ENCODE measurements at regions not wholly inside any gene's neighbourhood (a gene's known extent, or its start where the extent isn't known, plus 50 kb on each side); places are given as distances from the start of the nearest gene placed in this dataset.
A peak's percentile ranks its signal among the peaks of the same experiment; 100 is the strongest.

GRCh38 chr6:54991761-54992330, 145.3 kb downstream of the FAM83B start:
- H3K36me3 ChIP-seq (ENCODE audit: control insufficient read depth in 3 of 3, insufficient read depth in 3 of 3, low read length in 3 of 3) = no peaks in the 10 kb centered on the region
- H3K9ac ChIP-seq (ENCODE audit: low read depth in 1 of 3, low read length in 3 of 3) = no peak overlapping the region
- no peak overlapping the region for H3K27ac ChIP-seq (ENCODE audit: low read depth, low read length)
- H3K4me1 ChIP-seq (ENCODE audit: control insufficient read depth in 3 of 3, insufficient read depth in 3 of 3, low read length in 3 of 3) = no peaks in the 10 kb centered on the region
- H3K9me3 ChIP-seq (ENCODE audit: control insufficient read depth in 3 of 3, low read length in 3 of 3) = peaks cover 3 to 6% (median 3%) of the 10 kb centered on the region in 3 donors
- H3K4me3 ChIP-seq (ENCODE audit: low read length in 3 of 3) = no peak overlapping the region
- no peaks in the 10 kb centered on the region for H3K27me3 ChIP-seq (ENCODE audit: control insufficient read depth in 3 of 3, insufficient read depth in 3 of 3, low read length in 3 of 3)

GRCh38 chr6:54992789-54993188, 146.2 kb downstream of the FAM83B start:
- Histone ChIP-seq H3K9ac (ENCODE audit: low read depth in 1 of 3, low read length in 3 of 3) (no peak overlapping the region), H3K27ac (ENCODE audit: low read depth, low read length) (no peak overlapping the region), H3K27me3 (ENCODE audit: control insufficient read depth in 3 of 3, insufficient read depth in 3 of 3, low read length in 3 of 3) (no peaks in the 10 kb centered on the region), H3K9me3 (ENCODE audit: control insufficient read depth in 3 of 3, low read length in 3 of 3) (peaks cover 0 to 6% (median 3%) of the 10 kb centered on the region in 3 donors), H3K36me3 (ENCODE audit: control insufficient read depth in 3 of 3, insufficient read depth in 3 of 3, low read length in 3 of 3) (no peaks in the 10 kb centered on the region), H3K4me1 (ENCODE audit: control insufficient read depth in 3 of 3, insufficient read depth in 3 of 3, low read length in 3 of 3) (no peaks in the 10 kb centered on the region), H3K4me3 (ENCODE audit: low read length in 3 of 3) (no peak overlapping the region)

- no peak overlapping the region for H3K9ac ChIP-seq (ENCODE audit: low read depth in 1 of 3, low read length in 3 of 3)
- H3K27me3 ChIP-seq (ENCODE audit: control insufficient read depth in 3 of 3, insufficient read depth in 3 of 3, low read length in 3 of 3) = no peaks in the 10 kb centered on the region
- H3K36me3 ChIP-seq (ENCODE audit: control insufficient read depth in 3 of 3, insufficient read depth in 3 of 3, low read length in 3 of 3) = no peaks in the 10 kb centered on the region
- H3K27ac ChIP-seq (ENCODE audit: low read depth, low read length) = no peak overlapping the region
- no peaks in the 10 kb centered on the region for H3K4me1 ChIP-seq (ENCODE audit: control insufficient read depth in 3 of 3, insufficient read depth in 3 of 3, low read length in 3 of 3)
- no peak overlapping the region for H3K4me3 ChIP-seq (ENCODE audit: low read length in 3 of 3)
- H3K9me3 ChIP-seq (ENCODE audit: control insufficient read depth in 3 of 3, low read length in 3 of 3) = peaks cover 0 to 6% (median 3%) of the 10 kb centered on the region in 3 donors
These were observed 146.7 kb downstream of the FAM83B start for GRCh38 chr6:54993294-54993693.

GRCh38 chr6:54993948-54994347, 147.4 kb downstream of the FAM83B start:
- Histone ChIP-seq H3K4me3 (ENCODE audit: low read length in 3 of 3) (no peak overlapping the region), H3K4me1 (ENCODE audit: control insufficient read depth in 3 of 3, insufficient read depth in 3 of 3, low read length in 3 of 3) (no peaks in the 10 kb centered on the region), H3K36me3 (ENCODE audit: control insufficient read depth in 3 of 3, insufficient read depth in 3 of 3, low read length in 3 of 3) (no peaks in the 10 kb centered on the region), H3K27me3 (ENCODE audit: control insufficient read depth in 3 of 3, insufficient read depth in 3 of 3, low read length in 3 of 3) (no peaks in the 10 kb centered on the region), H3K9ac (ENCODE audit: low read depth in 1 of 3, low read length in 3 of 3) (no peak overlapping the region), H3K27ac (ENCODE audit: low read depth, low read length) (no peak overlapping the region), H3K9me3 (ENCODE audit: control insufficient read depth in 3 of 3, low read length in 3 of 3) (peaks cover 0 to 6% (median 3%) of the 10 kb centered on the region in 3 donors)

GRCh38 chr6:54998576-54998975, 152.0 kb downstream of the FAM83B start:
- Histone ChIP-seq H3K27ac (ENCODE audit: low read depth, low read length) (no peak overlapping the region), H3K4me3 (ENCODE audit: low read length in 3 of 3) (no peak overlapping the region), H3K27me3 (ENCODE audit: control insufficient read depth in 3 of 3, insufficient read depth in 3 of 3, low read length in 3 of 3) (no peaks in the 10 kb centered on the region), H3K9ac (ENCODE audit: low read depth in 1 of 3, low read length in 3 of 3) (no peak overlapping the region), H3K4me1 (ENCODE audit: control insufficient read depth in 3 of 3, insufficient read depth in 3 of 3, low read length in 3 of 3) (no peaks in the 10 kb centered on the region), H3K9me3 (ENCODE audit: control insufficient read depth in 3 of 3, low read length in 3 of 3) (peaks cover 0 to 3% (median 0%) of the 10 kb centered on the region in 3 donors), H3K36me3 (ENCODE audit: control insufficient read depth in 3 of 3, insufficient read depth in 3 of 3, low read length in 3 of 3) (no peaks in the 10 kb centered on the region)

GRCh38 chr6:55003719-55004430, 157.3 kb downstream of the FAM83B start:
- no peaks in the 10 kb centered on the region for H3K36me3 ChIP-seq (ENCODE audit: control insufficient read depth in 3 of 3, insufficient read depth in 3 of 3, low read length in 3 of 3)
- H3K4me1 ChIP-seq (ENCODE audit: control insufficient read depth in 3 of 3, insufficient read depth in 3 of 3, low read length in 3 of 3) = no peaks in the 10 kb centered on the region
- H3K9me3 ChIP-seq (ENCODE audit: control insufficient read depth in 3 of 3, low read length in 3 of 3) = no peaks in the 10 kb centered on the region
- H3K27ac ChIP-seq (ENCODE audit: low read depth, low read length) = no peak overlapping the region
- no peak overlapping the region for H3K4me3 ChIP-seq (ENCODE audit: low read length in 3 of 3)
- no peaks in the 10 kb centered on the region for H3K27me3 ChIP-seq (ENCODE audit: control insufficient read depth in 3 of 3, insufficient read depth in 3 of 3, low read length in 3 of 3)
- H3K9ac ChIP-seq (ENCODE audit: low read depth in 1 of 3, low read length in 3 of 3) = no peak overlapping the region

- H3K36me3 ChIP-seq (ENCODE audit: control insufficient read depth in 3 of 3, insufficient read depth in 3 of 3, low read length in 3 of 3) = no peaks in the 10 kb centered on the region
- H3K27me3 ChIP-seq (ENCODE audit: control insufficient read depth in 3 of 3, insufficient read depth in 3 of 3, low read length in 3 of 3) = no peaks in the 10 kb centered on the region
- H3K27ac ChIP-seq (ENCODE audit: low read depth, low read length) = no peak overlapping the region
- H3K9me3 ChIP-seq (ENCODE audit: control insufficient read depth in 3 of 3, low read length in 3 of 3) = no peaks in the 10 kb centered on the region
- no peak overlapping the region for H3K9ac ChIP-seq (ENCODE audit: low read depth in 1 of 3, low read length in 3 of 3)
- H3K4me3 ChIP-seq (ENCODE audit: low read length in 3 of 3) = no peak overlapping the region
- H3K4me1 ChIP-seq (ENCODE audit: control insufficient read depth in 3 of 3, insufficient read depth in 3 of 3, low read length in 3 of 3) = peaks cover 0 to 2% (median 0%) of the 10 kb centered on the region in 3 donors
These were observed 162.6 kb downstream of the FAM83B start for GRCh38 chr6:55009131-55009530.

- Histone ChIP-seq H3K27me3 (ENCODE audit: control insufficient read depth in 3 of 3, insufficient read depth in 3 of 3, low read length in 3 of 3) (no peaks in the 10 kb centered on the region), H3K27ac (ENCODE audit: low read depth, low read length) (no peak overlapping the region), H3K4me3 (ENCODE audit: low read length in 3 of 3) (no peak overlapping the region), H3K9ac (ENCODE audit: low read depth in 1 of 3, low read length in 3 of 3) (no peak overlapping the region), H3K9me3 (ENCODE audit: control insufficient read depth in 3 of 3, low read length in 3 of 3) (no peaks in the 10 kb centered on the region), H3K4me1 (ENCODE audit: control insufficient read depth in 3 of 3, insufficient read depth in 3 of 3, low read length in 3 of 3) (peaks cover 0 to 9% (median 4%) of the 10 kb centered on the region in 3 donors), H3K36me3 (ENCODE audit: control insufficient read depth in 3 of 3, insufficient read depth in 3 of 3, low read length in 3 of 3) (no peaks in the 10 kb centered on the region)
These were observed 163.3 kb upstream of the HCRTR2 start for GRCh38 chr6:55011034-55011433.

GRCh38 chr6:55012454-55012853, 161.9 kb upstream of the HCRTR2 start:
- no peaks in the 10 kb centered on the region for H3K27me3 ChIP-seq (ENCODE audit: control insufficient read depth in 3 of 3, insufficient read depth in 3 of 3, low read length in 3 of 3)
- H3K27ac ChIP-seq (ENCODE audit: low read depth, low read length) = no peak overlapping the region
- no peak overlapping the region for H3K4me3 ChIP-seq (ENCODE audit: low read length in 3 of 3)
- H3K9ac ChIP-seq (ENCODE audit: low read depth in 1 of 3, low read length in 3 of 3) = no peak overlapping the region
- H3K9me3 ChIP-seq (ENCODE audit: control insufficient read depth in 3 of 3, low read length in 3 of 3) = no peaks in the 10 kb centered on the region
- H3K36me3 ChIP-seq (ENCODE audit: control insufficient read depth in 3 of 3, insufficient read depth in 3 of 3, low read length in 3 of 3) = no peaks in the 10 kb centered on the region
- peaks cover 0 to 12% (median 7%) of the 10 kb centered on the region in 3 donors for H3K4me1 ChIP-seq (ENCODE audit: control insufficient read depth in 3 of 3, insufficient read depth in 3 of 3, low read length in 3 of 3)

GRCh38 chr6:55014321-55015088, 159.8 kb upstream of the HCRTR2 start:
- Histone ChIP-seq H3K9me3 (ENCODE audit: control insufficient read depth in 3 of 3, low read length in 3 of 3) (no peaks in the 10 kb centered on the region), H3K4me3 (ENCODE audit: low read length in 3 of 3) (no peak overlapping the region), H3K36me3 (ENCODE audit: control insufficient read depth in 3 of 3, insufficient read depth in 3 of 3, low read length in 3 of 3) (no peaks in the 10 kb centered on the region), H3K27me3 (ENCODE audit: control insufficient read depth in 3 of 3, insufficient read depth in 3 of 3, low read length in 3 of 3) (no peaks in the 10 kb centered on the region), H3K9ac (ENCODE audit: low read depth in 1 of 3, low read length in 3 of 3) (no peak overlapping the region), H3K27ac (ENCODE audit: low read depth, low read length) (peak overlapping the region; percentile 59), H3K4me1 (ENCODE audit: control insufficient read depth in 3 of 3, insufficient read depth in 3 of 3, low read length in 3 of 3) (peaks cover 0 to 15% (median 7%) of the 10 kb centered on the region in 3 donors)

All from skeletal muscle tissue (tissue), 3 donors.